WTC11 (cell line): ENCODE measurements at regions not wholly inside any gene's neighbourhood (a gene's known extent, or its start where the extent isn't known, plus 50 kb on each side); places are given as distances from the start of the nearest gene placed in this dataset.

ENCODE experiments used
- ATAC-seq: fragments of 200-7000 bp; cut with Tn5 transposase; 2 replicates; pipeline ENCODE4 v1.10.0; 2021; ENCODE audit warnings: mild to moderate bottlenecking, moderate library complexity
- CTCF ChIA-PET: fragments of 300-600 bp; sonication (Branson Sonifier 250); formaldehyde crosslinking; loops from one replicate; lab custom pipeline; 2021; ENCODE audit warnings: antibody characterized with exemption; lab: Charles Lee
- POLR2A ChIA-PET: fragments of 350-600 bp; sonication (Branson Sonifier 250); formaldehyde crosslinking; loops from one replicate; lab custom pipeline; 2021; ENCODE audit warnings: antibody characterized with exemption; lab: Charles Lee
- DNase-seq: peaks from one replicate; pipeline ENCODE4 v3.0.0; 2021; ENCODE audit warnings: low spot score
- H3K27ac Mint-ChIP-seq: 2 replicates; pipeline ENCODE4 v1.8.0; 2021; ENCODE audit warnings: mixed read lengths
- H3K27me3 Mint-ChIP-seq: 2 replicates; pipeline ENCODE4 v1.8.0; 2021; ENCODE audit warnings: low read depth, mild to moderate bottlenecking, moderate library complexity, mixed read lengths
- H3K36me3 Mint-ChIP-seq: 2 replicates; pipeline ENCODE4 v1.8.0; 2021; ENCODE audit warnings: mixed read lengths
- H3K4me1 Mint-ChIP-seq: 2 replicates; pipeline ENCODE4 v1.8.0; 2022; ENCODE audit warnings: mixed read lengths
- H3K4me3 Mint-ChIP-seq: 2 replicates; pipeline ENCODE4 v1.8.0; 2021; ENCODE audit warnings: mild to moderate bottlenecking, moderate library complexity, mixed read lengths
- H3K9me3 Mint-ChIP-seq: 2 replicates; pipeline ENCODE4 v1.8.0; 2021; ENCODE audit warnings: mixed read lengths
- GTF2I ChIP-seq: fragments of 250-450 bp; sonication (Bioruptor Pico); conservative IDR thresholded peaks from 2 replicates; pipeline ENCODE4 v1.4.0; 2021; ENCODE audit warnings: mild to moderate bottlenecking
- HMGA2 ChIP-seq: fragments of 250-450 bp; sonication (Bioruptor Pico); IDR thresholded peaks from 2 replicates; pipeline ENCODE4 v1.4.0; 2021; ENCODE audit warnings: mild to moderate bottlenecking, moderate library complexity
- KAT7 ChIP-seq: sonication (generic); formaldehyde crosslinking; IDR thresholded peaks from 2 replicates; pipeline ENCODE4 v1.8.1; 2023; ENCODE audit warnings: missing genetic modification reagents, mild to moderate bottlenecking, borderline replicate concordance
- NR2C2 ChIP-seq: sonication (generic); formaldehyde crosslinking; IDR thresholded peaks from 2 replicates; pipeline ENCODE4 v1.8.0; 2022; ENCODE audit warnings: mild to moderate bottlenecking, missing genetic modification reagents
- SP1 ChIP-seq: sonication (generic); formaldehyde crosslinking; conservative IDR thresholded peaks from 2 replicates; pipeline ENCODE4 v1.8.1; 2022; ENCODE audit warnings: missing genetic modification reagents
- ZNF138 ChIP-seq: sonication (generic); formaldehyde crosslinking; conservative IDR thresholded peaks from 2 replicates; pipeline ENCODE4 v1.8.1; 2022; ENCODE audit warnings: mild to moderate bottlenecking, moderate library complexity, missing genetic modification reagents
- ZNF263 ChIP-seq: sonication (generic); formaldehyde crosslinking; IDR thresholded peaks from 2 replicates; pipeline ENCODE4 v1.8.1; 2022; ENCODE audit warnings: low read depth, mild to moderate bottlenecking, moderate library complexity, missing genetic modification reagents
- ZNF423 ChIP-seq: fragments of 250-450 bp; sonication (Bioruptor Pico); IDR thresholded peaks from 2 replicates; pipeline ENCODE4 v2.1.2; 2022; ENCODE audit warnings: mild to moderate bottlenecking, moderate library complexity
- TF ChIP-seq, protein P1 (sequence below): sonication (generic); formaldehyde crosslinking; IDR thresholded peaks from 2 replicates; pipeline ENCODE4 v1.8.1; 2022; ENCODE audit warnings: mild to moderate bottlenecking, missing genetic modification reagents, moderate library complexity, borderline replicate concordance
- TF ChIP-seq, protein P2 (sequence below): sonication (generic); formaldehyde crosslinking; IDR thresholded peaks from 2 replicates; pipeline ENCODE4 v1.8.1; 2023; ENCODE audit warnings: mild to moderate bottlenecking, missing genetic modification reagents
- TF ChIP-seq, protein P3 (sequence below): fragments of 250-450 bp; sonication (Bioruptor Pico); conservative IDR thresholded peaks from 2 replicates; pipeline ENCODE4 v1.9.0; 2021; ENCODE audit warnings: mild to moderate bottlenecking
- TF ChIP-seq, protein P4 (sequence below): sonication (generic); formaldehyde crosslinking; IDR thresholded peaks from 2 replicates; pipeline ENCODE4 v1.8.0; 2022; ENCODE audit warnings: mild to moderate bottlenecking, missing genetic modification reagents
- TF ChIP-seq, protein P5 (sequence below): fragments of 250-450 bp; sonication (Bioruptor Pico); IDR thresholded peaks from 2 replicates; pipeline ENCODE4 v1.9.0; 2021; ENCODE audit warnings: mild to moderate bottlenecking
- TF ChIP-seq, protein P6 (sequence below): sonication (generic); formaldehyde crosslinking; IDR thresholded peaks from 2 replicates; pipeline ENCODE4 v1.8.0; 2023; ENCODE audit warnings: missing genetic modification reagents
- TF ChIP-seq, protein P7 (sequence below): sonication (generic); formaldehyde crosslinking; conservative IDR thresholded peaks from 2 replicates; pipeline ENCODE4 v1.8.1; 2022; ENCODE audit warnings: mild to moderate bottlenecking, missing genetic modification reagents

DNA sequence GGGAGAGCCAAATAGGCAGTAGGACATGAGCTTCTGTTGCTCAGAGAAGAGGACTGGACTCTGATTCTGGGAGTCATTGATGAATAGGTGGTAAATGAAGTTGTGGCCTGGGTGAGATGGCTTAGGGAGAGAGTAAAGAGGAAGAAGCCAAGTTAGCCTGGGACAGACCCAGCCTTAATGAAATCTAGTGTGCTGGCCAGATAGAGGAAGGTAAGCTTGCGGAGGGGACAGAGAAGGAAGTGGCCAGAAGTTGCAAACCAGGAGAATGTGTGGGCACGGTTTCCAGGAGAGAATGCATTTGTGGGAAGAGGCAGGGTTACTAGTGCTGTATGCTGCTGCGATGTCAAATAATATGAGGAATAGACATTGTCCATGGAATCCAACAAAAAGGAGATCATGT lies 83.3 kb upstream of the OLFM4 start (continued):
- TF ChIP-seq, protein P1, sequence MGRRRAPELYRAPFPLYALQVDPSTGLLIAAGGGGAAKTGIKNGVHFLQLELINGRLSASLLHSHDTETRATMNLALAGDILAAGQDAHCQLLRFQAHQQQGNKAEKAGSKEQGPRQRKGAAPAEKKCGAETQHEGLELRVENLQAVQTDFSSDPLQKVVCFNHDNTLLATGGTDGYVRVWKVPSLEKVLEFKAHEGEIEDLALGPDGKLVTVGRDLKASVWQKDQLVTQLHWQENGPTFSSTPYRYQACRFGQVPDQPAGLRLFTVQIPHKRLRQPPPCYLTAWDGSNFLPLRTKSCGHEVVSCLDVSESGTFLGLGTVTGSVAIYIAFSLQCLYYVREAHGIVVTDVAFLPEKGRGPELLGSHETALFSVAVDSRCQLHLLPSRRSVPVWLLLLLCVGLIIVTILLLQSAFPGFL (CRISPR knock-in tag): no peak
- TF ChIP-seq, protein P2, sequence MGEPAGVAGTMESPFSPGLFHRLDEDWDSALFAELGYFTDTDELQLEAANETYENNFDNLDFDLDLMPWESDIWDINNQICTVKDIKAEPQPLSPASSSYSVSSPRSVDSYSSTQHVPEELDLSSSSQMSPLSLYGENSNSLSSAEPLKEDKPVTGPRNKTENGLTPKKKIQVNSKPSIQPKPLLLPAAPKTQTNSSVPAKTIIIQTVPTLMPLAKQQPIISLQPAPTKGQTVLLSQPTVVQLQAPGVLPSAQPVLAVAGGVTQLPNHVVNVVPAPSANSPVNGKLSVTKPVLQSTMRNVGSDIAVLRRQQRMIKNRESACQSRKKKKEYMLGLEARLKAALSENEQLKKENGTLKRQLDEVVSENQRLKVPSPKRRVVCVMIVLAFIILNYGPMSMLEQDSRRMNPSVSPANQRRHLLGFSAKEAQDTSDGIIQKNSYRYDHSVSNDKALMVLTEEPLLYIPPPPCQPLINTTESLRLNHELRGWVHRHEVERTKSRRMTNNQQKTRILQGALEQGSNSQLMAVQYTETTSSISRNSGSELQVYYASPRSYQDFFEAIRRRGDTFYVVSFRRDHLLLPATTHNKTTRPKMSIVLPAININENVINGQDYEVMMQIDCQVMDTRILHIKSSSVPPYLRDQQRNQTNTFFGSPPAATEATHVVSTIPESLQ: no peak
- TF ChIP-seq ZNF423 (CRISPR knock-in tag): no peak

DNA sequence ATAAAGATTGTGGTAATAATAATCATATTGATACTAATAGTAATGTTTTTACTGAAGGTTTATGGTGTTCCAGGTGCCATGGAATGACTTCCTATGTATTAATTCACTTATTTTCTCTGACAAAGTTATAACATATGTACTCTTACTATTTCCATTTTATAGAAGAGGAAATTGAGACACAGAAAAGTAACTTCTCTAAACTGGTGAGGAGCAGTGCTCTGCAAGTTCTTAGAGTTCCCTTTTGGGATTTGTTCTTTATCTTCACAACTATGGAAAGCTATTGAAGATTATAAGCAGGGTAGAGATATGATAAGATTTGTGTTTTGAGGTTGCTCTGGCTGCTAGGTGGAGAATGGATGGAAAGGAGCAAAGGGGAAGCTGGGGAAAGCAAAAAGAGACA lies 83.9 kb upstream of the OLFM4 start:
- DNase-seq: no peak
- Mint-ChIP-seq H3K36me3 (no peaks in the 10 kb centered on the region), H3K4me1 (peaks cover 20% of the 10 kb centered on the region), H3K9me3 (peaks cover 27% of the 10 kb centered on the region), H3K27ac (no peak overlapping the region), H3K27me3 (peaks cover 41% of the 10 kb centered on the region), H3K4me3 (no peak overlapping the region)
- no peak for ATAC-seq
- ChIA-PET POLR2A (no interaction called here), CTCF (no interaction called here)
- TF ChIP-seq SP1 (CRISPR knock-in tag): no peak
- TF ChIP-seq, protein P3, sequence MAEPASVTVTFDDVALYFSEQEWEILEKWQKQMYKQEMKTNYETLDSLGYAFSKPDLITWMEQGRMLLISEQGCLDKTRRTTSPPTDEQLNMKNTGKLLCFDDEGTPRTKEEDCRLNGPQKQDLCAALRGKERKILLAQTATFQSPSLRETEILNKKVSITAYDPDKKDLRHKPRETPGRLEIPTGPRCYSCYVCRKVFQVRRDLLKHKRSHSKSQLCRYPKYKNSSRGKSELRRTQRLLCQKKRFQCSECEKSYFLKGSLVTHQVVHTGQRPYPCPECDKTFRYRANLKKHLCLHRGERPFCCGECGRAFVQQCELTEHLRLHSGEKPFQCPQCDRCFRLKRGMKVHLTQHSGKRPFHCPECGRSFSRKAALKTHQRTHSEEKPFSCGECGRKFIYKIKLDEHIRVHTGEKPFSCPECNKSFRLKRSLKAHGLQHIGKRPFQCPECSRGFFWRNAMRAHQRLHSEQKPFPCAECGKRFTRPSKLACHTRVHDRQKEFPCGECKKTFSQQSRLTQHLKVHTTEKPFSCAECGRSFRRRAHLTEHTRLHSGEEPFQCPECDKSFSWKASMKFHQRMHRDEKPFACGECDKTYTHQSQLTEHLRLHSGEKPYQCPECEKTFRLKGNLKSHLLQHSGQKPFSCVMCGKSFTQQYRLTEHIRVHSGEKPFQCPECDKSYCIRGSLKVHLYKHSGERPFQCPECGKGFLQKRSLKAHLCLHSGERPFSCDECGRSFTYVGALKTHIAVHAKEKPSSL: no peak
- no peak for TF ChIP-seq ZNF263 (CRISPR knock-in tag)
- no peak for TF ChIP-seq ZNF138 (CRISPR knock-in tag)
- TF ChIP-seq, protein P2: no peak

DNA sequence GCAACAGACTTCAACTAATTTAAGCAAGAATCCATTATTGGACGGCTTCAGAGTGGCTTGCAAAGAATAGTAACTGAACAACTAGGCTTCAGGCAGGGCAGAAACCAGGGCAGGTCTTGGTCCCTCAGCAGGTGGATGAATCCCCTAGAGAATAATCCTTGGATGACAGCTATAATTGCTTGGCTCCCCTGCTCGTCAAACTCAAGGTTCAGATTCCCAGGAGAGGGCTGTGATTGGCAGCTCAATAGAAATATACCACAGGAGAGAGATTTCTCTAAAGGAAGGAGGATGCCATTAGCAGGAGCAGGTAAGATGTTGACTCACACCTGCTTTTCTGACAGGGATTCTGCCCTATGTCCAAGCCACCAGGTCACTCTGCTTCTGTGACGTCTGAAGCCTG lies 89.6 kb upstream of the PCDH8 start:
- H3K36me3 Mint-ChIP-seq: no peaks in the 10 kb centered on the region
- peaks cover 19% of the 10 kb centered on the region for H3K27me3 Mint-ChIP-seq
- TF ChIP-seq, protein P4, sequence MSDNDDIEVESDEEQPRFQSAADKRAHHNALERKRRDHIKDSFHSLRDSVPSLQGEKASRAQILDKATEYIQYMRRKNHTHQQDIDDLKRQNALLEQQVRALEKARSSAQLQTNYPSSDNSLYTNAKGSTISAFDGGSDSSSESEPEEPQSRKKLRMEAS: no peak
- TF ChIP-seq GTF2I (CRISPR knock-in tag): no peak
- TF ChIP-seq HMGA2 (CRISPR knock-in tag): no peak
- TF ChIP-seq, protein P5, sequence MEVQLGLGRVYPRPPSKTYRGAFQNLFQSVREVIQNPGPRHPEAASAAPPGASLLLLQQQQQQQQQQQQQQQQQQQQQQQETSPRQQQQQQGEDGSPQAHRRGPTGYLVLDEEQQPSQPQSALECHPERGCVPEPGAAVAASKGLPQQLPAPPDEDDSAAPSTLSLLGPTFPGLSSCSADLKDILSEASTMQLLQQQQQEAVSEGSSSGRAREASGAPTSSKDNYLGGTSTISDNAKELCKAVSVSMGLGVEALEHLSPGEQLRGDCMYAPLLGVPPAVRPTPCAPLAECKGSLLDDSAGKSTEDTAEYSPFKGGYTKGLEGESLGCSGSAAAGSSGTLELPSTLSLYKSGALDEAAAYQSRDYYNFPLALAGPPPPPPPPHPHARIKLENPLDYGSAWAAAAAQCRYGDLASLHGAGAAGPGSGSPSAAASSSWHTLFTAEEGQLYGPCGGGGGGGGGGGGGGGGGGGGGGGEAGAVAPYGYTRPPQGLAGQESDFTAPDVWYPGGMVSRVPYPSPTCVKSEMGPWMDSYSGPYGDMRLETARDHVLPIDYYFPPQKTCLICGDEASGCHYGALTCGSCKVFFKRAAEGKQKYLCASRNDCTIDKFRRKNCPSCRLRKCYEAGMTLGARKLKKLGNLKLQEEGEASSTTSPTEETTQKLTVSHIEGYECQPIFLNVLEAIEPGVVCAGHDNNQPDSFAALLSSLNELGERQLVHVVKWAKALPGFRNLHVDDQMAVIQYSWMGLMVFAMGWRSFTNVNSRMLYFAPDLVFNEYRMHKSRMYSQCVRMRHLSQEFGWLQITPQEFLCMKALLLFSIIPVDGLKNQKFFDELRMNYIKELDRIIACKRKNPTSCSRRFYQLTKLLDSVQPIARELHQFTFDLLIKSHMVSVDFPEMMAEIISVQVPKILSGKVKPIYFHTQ (CRISPR knock-in tag): no peak
- TF ChIP-seq, protein P6, sequence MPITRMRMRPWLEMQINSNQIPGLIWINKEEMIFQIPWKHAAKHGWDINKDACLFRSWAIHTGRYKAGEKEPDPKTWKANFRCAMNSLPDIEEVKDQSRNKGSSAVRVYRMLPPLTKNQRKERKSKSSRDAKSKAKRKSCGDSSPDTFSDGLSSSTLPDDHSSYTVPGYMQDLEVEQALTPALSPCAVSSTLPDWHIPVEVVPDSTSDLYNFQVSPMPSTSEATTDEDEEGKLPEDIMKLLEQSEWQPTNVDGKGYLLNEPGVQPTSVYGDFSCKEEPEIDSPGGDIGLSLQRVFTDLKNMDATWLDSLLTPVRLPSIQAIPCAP (CRISPR knock-in tag): no peak
- no peak for TF ChIP-seq KAT7
- TF ChIP-seq NR2C2 (CRISPR knock-in tag): no peak
- TF ChIP-seq, protein P7, sequence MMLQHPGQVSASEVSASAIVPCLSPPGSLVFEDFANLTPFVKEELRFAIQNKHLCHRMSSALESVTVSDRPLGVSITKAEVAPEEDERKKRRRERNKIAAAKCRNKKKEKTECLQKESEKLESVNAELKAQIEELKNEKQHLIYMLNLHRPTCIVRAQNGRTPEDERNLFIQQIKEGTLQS: no peak
- no peak for ATAC-seq
- DNase-seq: no peak
- ChIA-PET CTCF (no interaction called here), POLR2A (no interaction called here)
- no peaks in the 10 kb centered on the region for H3K9me3 Mint-ChIP-seq
- peaks cover 32% of the 10 kb centered on the region for H3K4me1 Mint-ChIP-seq
- H3K4me3 Mint-ChIP-seq: no peak overlapping the region
- no peak overlapping the region for H3K27ac Mint-ChIP-seq
